ENCODE measurements at regions not wholly inside any gene's neighbourhood (a gene's known extent, or its start where the extent isn't known, plus 50 kb on each side); places are given as distances from the start of the nearest gene placed in this dataset.

GRCh38 chr7:153399554-153399940 is 640.0 kb downstream of the ACTR3B start:
- Histone ChIP-seq H3K36me3 (no peaks in the 10 kb centered on the region), H3K27me3 (no peaks in the 10 kb centered on the region), H3K9me3 (peaks cover 0 to 8% (median 0%) of the 10 kb centered on the region in 4 donors), H3K4me1 (no peaks in the 10 kb centered on the region), H3K27ac (no peak overlapping the region), H3K4me3 (no peak overlapping the region)
- WGBS, 5 donors, result 90 to 100% (median 94%) methylated on average over 1 of the region's 1 CpG
- DNase-seq, result no peak
- TF ChIP-seq EP300 (IDR thresholded peaks at IDR 0.05) (no peak), POLR2AphosphoS5 (IDR thresholded peaks at IDR 0.05) (no peak), CTCF (IDR thresholded peaks at IDR 0.05) (no peak), POLR2A (IDR thresholded peaks at IDR 0.05) (no peak)
- intact Hi-C loops (cut with DNase I; ENCODE audit: low total_unique reads), result no loop called here

GRCh38 chr7:153400735-153401593 is 641.4 kb downstream of the ACTR3B start:
- no peak for DNase-seq

GRCh38 chr7:153401795-153402720 is 642.5 kb downstream of the ACTR3B start:
- no peaks in the 10 kb centered on the region for H3K4me1 ChIP-seq
- H3K4me3 ChIP-seq, result no peak overlapping the region
- H3K27me3 ChIP-seq, result no peaks in the 10 kb centered on the region
- peaks cover 0 to 8% (median 0%) of the 10 kb centered on the region in 4 donors for H3K9me3 ChIP-seq
- 88 to 96% (median 91%) methylated on average over 9 of the region's 9 CpGs for WGBS, 5 donors
- H3K36me3 ChIP-seq, result no peaks in the 10 kb centered on the region
- no peak for TF ChIP-seq CTCF (IDR thresholded peaks at IDR 0.05)
- TF ChIP-seq POLR2A (IDR thresholded peaks at IDR 0.05), result no peak
- no peak for TF ChIP-seq EP300 (IDR thresholded peaks at IDR 0.05)
- no peak for TF ChIP-seq POLR2AphosphoS5 (IDR thresholded peaks at IDR 0.05)
- H3K27ac ChIP-seq, result no peak overlapping the region
- intact Hi-C loops (cut with DNase I; ENCODE audit: low total_unique reads), result no loop called here
- DNase-seq, result no peak

More at GRCh38 chr7:153400735-153401593, 641.4 kb downstream of the ACTR3B start:
- H3K27ac ChIP-seq, result no peak overlapping the region
- peaks cover 0 to 8% (median 0%) of the 10 kb centered on the region in 4 donors for H3K9me3 ChIP-seq
- H3K4me1 ChIP-seq, result no peaks in the 10 kb centered on the region
- 82 to 91% (median 87%) methylated on average over 19 of the region's 19 CpGs for WGBS, 5 donors
- H3K36me3 ChIP-seq, result no peaks in the 10 kb centered on the region
- H3K4me3 ChIP-seq, result no peak overlapping the region
- intact Hi-C loops (cut with DNase I; ENCODE audit: low total_unique reads), result no loop called here
- no peaks in the 10 kb centered on the region for H3K27me3 ChIP-seq
- TF ChIP-seq EP300 (IDR thresholded peaks at IDR 0.05), result no peak
- TF ChIP-seq CTCF (IDR thresholded peaks at IDR 0.05), result no peak
- TF ChIP-seq POLR2AphosphoS5 (IDR thresholded peaks at IDR 0.05), result no peak
- TF ChIP-seq POLR2A (IDR thresholded peaks at IDR 0.05), result no peak
